GM19452 (cell line): ENCODE measurements at regions not wholly inside any gene's neighbourhood (a gene's known extent, or its start where the extent isn't known, plus 50 kb on each side); places are given as distances from the start of the nearest gene placed in this dataset.

Source experiments
- ATAC-seq: cut with Tn5 transposase; IDR thresholded peaks from one replicate; pipeline ENCODE4 v1.9.1; 2021; ENCODE audit not compliant: unreplicated experiment

DNA sequence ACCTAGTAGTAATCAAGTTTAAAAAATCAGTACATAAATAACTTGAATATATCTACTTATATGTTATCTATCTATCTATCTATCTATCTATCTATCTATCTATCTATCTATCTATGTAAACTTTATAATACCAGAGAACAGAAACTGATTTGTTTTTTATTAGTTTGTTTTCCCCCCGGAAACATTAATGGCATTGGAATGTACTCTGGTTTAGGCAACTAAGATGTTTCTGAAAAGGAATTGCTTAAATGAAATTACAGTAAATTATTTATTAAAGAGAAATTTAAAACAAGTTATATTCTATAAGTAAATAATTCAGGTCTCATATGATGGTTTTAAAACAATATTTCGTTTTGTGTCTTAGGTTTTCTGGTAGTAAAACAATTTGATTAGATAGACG lies 681.0 kb upstream of the ADAMTS5 start:
- ATAC-seq, result no peak

DNA sequence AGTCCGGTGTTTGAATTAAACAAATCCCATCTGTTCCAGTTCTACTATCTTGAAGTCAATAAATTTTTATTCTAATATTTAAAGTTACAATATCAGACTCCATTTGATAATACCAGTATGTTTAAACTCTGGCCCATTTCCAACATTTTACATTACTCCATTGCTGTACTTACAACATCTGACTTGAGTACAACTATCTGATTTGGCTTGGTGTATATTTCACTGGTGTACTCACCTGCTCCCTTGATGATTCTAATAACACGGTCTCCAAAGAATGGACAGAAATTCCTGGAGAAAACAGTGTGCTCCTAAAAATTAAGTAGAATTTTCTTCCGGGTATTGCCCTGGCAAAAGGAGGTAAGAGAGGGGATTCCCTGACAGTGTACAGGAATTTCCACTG lies 680.5 kb upstream of the ADAMTS5 start:
- no peak for ATAC-seq

DNA sequence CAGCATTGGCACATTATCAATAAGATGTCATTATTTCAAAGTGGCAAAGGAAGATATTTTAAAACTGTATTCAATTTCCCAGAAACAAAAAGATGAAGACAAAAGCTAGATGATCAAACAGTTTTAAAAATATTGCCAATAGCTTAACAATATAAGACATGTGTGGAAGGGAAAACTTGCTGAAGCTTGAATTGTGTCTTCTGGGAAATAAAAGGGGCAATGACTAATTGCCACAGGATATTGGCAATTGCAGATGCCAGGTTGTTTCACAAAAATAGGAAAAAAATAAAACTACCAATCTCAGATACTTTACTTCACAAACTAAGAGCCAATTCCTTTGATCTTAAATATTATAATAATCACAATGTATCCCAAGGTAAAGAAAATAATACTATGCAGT lies 679.8 kb upstream of the ADAMTS5 start:
- ATAC-seq, result no peak

DNA sequence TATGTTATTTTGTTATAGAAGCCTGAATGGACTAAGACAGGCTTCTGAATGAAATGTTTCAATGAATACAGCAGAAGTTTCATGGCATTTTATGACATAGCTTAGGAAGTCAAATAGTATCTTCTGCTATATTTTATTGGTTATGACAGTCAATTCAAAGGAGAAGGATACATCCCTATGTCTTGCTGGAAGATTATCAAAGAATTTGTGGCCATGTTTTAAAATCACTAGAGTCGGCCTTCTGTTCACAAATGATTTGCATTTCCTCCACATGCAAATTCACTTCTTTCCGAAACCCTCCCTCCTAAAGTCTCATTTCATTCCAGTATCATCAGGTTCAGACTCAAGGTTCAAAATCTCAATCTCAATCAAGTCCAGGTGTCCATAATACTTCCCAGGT lies 679.2 kb upstream of the ADAMTS5 start:
- no peak for ATAC-seq

DNA sequence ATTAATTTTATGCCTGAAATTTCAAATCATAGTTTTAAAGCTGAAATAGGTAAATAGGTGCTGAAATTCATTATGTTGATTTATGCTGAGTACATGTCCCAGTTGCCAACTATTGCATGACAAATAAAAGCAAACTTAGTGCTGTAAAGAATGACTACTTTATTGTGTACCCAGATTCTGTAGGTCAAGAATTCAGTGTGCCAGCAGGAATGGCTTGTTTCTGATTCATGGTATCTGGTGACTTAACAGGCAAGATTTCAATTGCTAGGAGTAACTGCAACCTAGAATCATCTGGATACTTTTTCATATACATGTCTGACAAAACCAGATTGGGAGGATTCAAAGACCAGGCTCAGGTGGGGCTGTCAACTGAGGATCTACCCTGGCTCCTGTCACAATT lies 678.4 kb upstream of the ADAMTS5 start:
- no peak for ATAC-seq

DNA sequence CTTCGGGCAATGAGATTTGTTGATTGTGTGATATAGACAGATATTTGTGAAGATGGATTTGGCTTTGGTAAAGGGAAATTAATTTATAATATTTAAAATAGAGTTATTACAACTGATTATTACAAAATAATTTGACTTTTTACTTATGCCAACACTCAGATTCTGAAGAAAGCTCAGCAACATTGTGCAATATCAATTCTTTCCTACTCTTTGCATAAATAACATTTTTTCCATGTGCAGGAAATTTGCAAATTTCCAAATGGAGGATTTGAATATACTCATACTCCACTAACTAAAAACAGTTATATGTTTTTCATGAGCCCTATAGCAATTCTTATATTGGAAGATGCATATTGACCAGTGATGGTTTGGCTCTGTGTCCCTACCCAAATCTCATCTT lies 676.4 kb upstream of the ADAMTS5 start:
- no peak for ATAC-seq

DNA sequence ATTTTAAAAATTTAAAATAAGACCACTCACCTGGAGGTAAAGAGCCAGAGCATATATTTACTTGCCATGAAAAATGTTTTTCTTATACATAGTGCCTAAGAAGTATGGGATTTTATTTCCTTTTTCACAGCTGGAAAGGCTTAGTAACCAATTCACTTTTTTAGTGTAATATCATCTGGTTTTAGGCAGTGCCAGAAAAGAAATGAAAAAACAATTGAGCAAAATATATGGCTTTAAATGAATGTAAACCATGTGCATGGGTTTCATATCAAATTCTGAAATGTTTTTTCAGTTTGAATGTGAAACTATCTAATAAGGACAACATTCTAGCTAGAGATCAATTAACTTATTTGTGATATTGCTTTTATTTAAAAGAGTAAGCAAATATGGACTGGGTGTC lies 672.4 kb upstream of the ADAMTS5 start:
- no peak for ATAC-seq

DNA sequence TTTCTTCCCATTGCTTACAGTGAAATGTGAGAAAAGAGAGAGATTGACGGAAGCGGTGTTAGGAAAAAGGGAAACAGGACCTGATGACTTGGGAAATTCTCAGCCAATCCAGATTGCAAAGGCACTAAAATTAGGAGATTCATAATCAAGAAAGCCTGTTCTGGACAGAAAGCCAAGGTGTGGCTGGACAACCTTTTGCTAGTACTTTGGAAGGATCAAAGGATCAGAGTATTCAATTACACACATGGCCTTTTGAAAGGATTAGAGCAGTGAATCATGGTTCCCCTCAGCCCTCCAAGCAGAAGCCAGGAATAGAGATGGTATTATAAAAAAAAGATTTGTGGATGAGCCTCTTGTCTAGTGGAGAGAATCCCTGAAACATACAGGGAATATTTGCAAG lies 669.8 kb upstream of the ADAMTS5 start:
- no peak for ATAC-seq

DNA sequence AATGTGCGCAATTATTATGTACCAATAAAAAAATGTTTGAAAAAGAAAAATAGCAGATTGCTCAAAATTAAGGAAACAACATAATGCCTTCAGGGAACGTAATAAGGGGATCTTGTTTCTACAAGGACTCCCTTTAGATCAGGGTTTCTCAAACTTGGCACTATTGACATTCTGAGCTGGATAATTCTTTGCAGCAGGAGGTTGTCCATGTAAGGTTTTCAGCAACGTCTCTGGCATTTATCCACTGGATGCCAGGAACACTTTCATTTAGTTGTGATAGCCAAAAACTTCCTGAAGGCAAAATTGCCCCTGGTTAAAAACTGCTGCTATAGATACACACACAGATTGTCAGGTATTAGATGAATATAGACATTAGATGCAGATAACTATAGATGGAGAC lies 666.7 kb upstream of the ADAMTS5 start:
- ATAC-seq, result no peak

DNA sequence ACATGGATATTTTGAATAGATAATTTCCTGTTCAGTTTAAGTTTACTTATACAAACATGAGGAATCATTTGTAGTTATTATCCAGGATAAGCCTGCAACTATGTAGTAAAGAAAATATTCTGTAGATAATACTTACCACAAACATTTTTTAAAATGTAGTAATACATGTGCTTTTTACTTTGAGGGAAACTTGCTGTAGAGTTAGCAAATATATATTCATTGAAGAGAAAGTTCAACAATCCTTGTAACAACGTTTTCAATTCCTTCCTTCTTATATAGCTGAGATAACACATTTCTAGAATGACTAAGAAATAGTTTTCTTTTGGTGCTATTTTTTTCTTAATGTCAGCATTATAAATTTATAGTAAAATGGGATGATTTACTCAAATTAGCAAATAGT lies 664.6 kb upstream of the ADAMTS5 start:
- ATAC-seq, result no peak

DNA sequence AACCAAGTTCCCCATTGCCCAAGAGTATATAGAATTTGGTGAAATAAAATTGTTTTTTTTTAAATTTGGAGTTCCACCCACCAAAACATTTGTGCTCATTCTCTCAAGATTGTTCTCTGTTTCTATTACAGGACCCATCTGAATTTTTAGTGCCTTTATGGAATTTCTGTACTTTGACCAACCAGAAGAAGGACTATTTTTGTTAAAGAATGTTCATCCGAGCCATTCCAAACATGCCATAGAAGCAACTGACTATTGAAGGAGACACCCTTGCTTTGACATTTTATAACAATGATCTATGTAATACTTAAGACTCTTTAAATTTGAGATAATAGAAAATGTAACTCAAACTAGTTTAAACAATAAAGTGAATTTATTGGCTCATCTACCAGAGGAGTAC lies 655.7 kb upstream of the ADAMTS5 start:
- no peak for ATAC-seq

DNA sequence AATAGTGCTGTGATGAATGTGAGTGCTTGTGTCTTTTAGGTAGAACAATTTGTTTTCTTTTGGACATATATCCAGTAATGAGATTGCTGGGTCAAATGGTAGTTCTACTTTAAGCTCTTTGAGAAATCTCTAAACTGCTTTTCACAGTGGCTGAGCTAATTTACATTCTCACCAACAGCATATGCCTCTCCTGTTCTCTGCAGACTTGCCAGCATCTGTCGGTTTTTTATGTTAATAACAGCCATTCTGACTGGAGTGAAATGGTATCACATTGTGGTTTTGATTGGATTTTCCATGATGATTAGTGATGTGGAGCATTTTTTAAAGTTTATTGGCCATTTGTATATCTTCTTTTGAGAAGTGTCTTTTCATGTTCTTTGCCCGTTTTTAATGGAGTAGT lies 647.3 kb upstream of the ADAMTS5 start:
- ATAC-seq, result no peak

DNA sequence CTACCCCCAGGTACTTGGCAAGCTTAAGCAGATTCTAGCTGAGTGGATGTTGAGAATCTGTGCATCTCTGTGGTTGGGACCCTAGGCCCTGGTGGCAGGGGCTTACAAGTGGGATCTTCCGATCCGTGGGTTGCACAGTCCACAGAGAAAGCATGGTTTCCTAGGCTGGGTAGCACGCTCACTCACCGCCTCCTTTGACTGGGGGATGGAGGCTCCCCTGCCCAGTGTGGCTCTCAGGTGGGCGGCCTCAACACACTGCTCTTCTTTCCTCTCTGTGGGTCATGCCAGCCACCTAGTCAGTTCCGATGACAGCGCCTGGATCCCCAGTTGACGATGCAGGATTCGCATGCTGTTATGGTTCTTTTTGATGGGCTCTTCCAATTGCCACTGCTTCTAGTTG lies 639.5 kb upstream of the ADAMTS5 start:
- no peak for ATAC-seq

DNA sequence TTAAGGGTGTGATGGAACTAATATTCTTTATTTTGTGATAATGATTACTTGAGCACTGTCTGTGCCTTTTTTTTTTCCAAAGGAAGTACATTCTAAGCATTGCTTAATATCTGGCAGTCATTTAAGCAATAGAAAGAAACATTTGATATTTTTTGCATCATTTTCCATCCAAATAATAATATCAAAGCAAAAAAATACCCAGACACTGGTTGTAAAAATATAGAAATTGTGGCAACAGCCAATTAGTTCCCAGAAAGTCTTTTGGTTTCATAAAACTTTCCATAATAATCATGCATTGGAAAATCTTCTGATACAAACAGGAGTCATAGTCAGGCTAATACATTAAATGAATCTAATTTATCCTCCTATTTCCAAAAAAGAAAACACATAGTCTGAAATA lies 629.3 kb upstream of the ADAMTS5 start:
- no peak for ATAC-seq

DNA sequence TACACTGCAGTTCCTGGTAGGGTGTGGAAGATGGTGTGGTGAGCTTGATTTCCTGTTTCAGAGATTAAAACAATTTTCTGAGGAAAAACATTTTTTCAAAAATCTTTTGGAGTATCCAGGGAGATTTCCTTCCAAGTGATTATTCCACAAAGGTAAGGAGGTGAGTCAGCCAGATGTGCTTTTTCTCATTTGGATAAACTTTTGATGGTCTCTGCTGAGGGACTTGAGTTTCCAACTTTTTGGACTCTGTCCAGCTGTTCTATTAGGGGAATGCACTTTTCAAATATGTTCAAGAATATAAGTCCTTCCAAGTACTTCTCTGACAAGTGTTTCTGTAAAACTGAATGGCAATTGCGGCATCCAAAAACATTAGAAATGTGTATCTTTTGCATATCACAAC lies 628.8 kb upstream of the ADAMTS5 start:
- ATAC-seq, result no peak

DNA sequence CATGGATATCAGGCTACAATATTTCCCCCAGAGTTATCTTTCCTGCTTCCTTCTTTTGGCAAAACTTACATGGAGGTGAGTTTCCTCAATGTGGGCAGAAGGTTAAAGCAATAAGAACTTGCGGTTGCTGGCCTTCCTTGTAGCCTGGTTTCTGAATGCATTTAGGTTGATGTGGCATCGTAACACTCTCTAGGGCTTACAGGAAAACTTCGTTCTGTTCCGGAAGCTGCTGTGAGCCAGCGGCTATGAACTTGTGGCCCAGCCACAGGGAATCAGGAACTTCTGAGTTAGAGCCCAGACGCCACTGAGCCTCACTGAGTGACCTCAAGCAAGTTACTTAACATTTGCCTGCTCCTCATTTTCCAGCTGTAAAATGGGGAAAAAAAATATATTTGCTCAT lies 623.4 kb upstream of the ADAMTS5 start:
- no peak for ATAC-seq

DNA sequence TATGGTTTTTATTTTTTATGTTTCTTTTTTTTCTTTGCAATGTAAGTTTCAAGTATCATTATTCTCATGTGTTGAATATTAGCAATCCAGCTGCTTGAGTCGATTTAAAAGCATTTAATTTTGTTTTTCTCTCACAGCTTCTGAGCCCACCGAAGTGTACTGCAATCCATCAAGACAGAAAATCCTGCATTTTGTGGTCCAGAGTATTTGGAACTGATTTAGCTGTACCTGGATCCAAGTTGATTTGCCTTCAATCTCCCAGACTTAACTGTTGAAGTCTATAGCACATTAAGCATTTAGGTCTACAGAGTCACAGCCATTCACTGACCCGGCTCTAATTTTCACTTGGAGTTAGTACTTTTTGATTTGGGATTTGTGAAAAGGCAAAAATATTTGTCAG lies 622.9 kb upstream of the ADAMTS5 start:
- ATAC-seq, result no peak

DNA sequence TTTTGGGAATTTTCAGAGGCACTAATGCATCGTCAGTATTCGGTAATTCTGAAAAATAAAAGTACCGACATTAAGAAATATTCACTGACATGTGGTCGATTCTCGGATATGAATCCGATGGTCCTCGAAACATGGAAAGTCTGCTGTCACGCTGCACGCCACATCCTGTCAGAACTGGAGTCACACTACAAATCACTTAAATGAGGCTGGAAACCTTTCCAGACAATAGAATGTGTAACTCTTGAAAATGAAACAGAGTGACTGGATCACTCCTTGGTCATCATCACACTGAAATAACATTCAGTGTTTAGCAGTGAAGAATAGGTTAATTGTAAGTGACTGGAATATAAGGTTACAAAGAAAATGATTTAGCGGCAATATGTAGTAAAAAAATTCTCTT lies 620.1 kb upstream of the ADAMTS5 start:
- ATAC-seq, result no peak

DNA sequence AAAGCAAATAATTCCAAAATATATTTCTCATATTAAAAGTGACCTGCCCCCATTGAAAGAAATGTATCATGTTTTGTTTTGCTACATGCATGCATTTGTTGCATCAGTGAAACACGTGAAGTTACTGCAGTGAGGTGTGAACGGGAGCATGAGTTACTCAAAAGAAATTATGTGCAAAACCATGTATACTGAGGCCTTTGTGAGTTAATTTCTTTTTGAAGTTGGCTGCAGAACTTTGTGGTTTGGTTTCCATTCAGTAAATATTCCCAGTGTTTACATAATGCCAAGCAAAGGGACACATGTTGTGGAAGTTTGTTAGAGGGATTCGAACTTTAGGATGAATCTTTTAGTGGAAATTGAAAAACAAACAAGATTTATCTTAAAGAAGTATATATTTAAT lies 619.4 kb upstream of the ADAMTS5 start:
- ATAC-seq, result no peak

DNA sequence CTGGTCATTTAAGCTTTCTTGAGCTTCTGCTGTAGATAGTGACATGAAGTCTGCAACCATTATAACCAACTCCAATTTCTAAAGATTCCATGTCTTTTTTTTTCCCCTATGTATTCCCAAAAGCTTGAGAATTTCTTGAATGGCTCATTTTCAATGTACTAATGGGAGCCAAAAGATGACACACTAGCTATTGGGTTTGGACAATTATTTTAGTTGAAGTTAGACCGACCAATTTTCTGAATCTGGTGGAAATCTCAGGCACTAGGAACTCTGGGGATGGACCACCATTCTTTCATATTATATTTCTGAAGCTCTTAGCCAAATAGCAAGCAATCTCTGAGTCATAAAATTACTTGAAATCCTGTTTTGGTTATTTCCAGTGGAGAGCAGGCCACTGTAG lies 617.4 kb upstream of the ADAMTS5 start:
- ATAC-seq, result no peak

DNA sequence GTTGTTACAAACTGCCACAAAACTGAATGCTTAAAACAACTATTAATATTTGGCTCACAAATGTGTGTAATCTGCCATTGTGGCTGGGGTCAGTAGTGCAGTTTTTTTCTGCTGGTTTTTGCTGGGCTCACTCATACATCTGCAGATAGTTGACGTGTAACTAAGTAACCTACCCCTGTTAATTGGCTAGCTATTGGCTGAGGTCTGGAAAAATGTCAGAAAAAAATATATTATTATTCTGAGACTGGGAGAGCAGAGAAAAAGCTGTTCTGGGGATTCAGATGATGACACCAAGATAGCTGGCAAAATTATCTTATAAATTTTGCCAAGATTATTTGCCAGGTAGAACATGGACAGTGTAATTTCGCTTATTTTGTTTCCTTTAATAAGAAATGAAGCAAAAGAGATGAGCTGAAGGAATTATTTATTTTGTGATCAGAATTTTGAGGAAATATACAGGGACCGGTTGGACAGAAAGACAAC lies 616.1 kb upstream of the ADAMTS5 start:
- ATAC-seq, result no peak

DNA sequence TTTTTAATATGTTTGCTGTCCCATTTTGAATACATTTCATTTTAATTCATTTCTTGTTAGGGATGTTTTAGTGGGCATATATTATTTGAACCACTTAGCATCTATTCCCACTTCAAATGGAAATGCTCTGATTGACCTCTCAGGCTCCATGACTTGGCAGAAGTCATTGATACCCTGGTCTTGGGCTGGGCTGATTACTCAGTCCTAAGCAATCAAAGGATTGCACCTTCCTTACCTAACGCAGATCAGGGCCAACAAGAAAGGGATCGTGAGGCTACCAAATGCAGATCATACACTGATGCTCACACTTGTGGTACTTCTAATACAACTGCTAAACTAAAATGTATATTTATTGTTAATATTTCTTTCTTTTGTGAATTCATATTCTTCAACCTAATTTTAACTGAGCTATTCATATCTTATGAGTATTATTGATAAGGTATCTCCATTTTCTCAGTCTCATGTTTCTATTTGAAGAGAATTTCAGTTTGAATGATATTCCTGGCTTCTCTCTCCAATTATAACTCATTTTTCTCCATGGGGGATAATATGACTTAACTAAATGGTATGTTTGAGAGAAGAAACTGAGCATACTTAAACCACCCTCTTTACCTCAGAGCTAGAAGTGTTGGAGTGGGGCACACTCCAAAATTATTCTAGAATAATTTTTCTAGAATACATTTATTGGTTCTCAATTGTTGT lies 615.5 kb upstream of the ADAMTS5 start:
- ATAC-seq, result no peak

DNA sequence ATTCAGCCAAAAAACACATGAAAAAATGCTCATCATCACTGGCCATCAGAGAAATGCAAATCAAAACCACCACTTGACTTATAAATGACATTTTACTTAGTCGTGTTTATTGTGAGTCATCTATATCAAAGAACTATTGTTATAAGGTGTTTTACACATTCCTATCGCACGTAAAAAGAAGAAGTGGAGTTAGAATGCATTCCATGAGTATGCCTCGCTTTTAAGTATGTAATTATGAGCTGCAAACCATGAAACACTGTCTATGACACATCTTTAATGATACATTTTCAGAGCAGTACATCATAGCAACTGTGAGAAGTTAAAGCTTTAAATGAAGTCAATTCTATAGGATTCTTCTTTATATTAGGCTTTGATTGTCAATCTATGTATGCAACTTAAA lies 614.3 kb upstream of the ADAMTS5 start:
- no peak for ATAC-seq

DNA sequence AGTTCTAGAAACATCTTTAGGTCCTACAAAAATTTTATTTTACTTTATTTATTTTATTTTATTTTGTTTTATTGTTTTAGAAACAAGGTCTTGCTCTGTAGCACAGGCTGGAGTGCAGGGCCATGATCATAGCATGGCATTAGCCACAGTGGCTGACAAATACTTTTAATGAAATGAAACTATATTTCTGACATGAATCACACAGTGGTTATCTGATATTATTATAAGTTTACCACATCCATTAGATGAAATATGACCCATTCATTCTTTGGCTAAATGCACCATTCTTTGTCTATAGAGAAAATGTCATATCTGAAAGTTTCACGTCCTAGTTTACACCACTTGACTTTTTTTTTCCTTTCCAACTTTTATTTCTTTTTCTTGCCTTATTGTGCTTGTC lies 613.4 kb upstream of the ADAMTS5 start:
- no peak for ATAC-seq
